A673 (cell line): ENCODE measurements at regions not wholly inside any gene's neighbourhood (a gene's known extent, or its start where the extent isn't known, plus 50 kb on each side); places are given as distances from the start of the nearest gene placed in this dataset.

Source experiments
- BruUV-seq: library from RNA; stranded (reverse); fragments of 400-500 nt; replicated peaks from 2 replicates; lab custom pipeline; 2021; lab: Mats Ljungman, UMichigan
- CTCF ChIA-PET: fragments of 300-600 bp; sonication (Branson Sonifier 250); formaldehyde crosslinking; loops from one replicate; lab custom pipeline; 2022; ENCODE audit warnings: antibody characterized with exemption; lab: Charles Lee
- POLR2A ChIA-PET: fragments of 300-600 bp; sonication (Branson Sonifier 250); formaldehyde crosslinking; loops from one replicate; lab custom pipeline; 2022; ENCODE audit warnings: antibody characterized with exemption; ENCODE audit not compliant: low non-redundant PET; lab: Charles Lee
- DNase-seq: peaks from one replicate; pipeline ENCODE4 v3.0.0-alpha.2; 2015; ENCODE audit warnings: low spot score
- H3K27ac ChIP-seq: fragments of 200-600 bp; sonication (generic); 2 replicates; pipeline ENCODE4 v1.5.1; 2016; ENCODE audit warnings: mixed run types, low read depth, mild to moderate bottlenecking, mixed read lengths, antibody characterized with exemption, low read length; ENCODE audit not compliant: poor library complexity, severe bottlenecking
- H3K27me3 ChIP-seq: fragments of 200-600 bp; sonication (generic); replicated peaks from 2 replicates; pipeline ENCODE4 v1.6.1; 2017; ENCODE audit warnings: mixed run types, low read depth, mild to moderate bottlenecking, mixed read lengths, antibody characterized with exemption, low read length; ENCODE audit not compliant: insufficient read depth, poor library complexity
- H3K36me3 ChIP-seq: fragments of 200-600 bp; sonication (generic); 2 replicates; pipeline ENCODE4 v1.6.1; 2016; ENCODE audit warnings: mixed run types, mild to moderate bottlenecking, mixed read lengths, antibody characterized with exemption, low read length; ENCODE audit not compliant: insufficient read depth, poor library complexity, severe bottlenecking
- H3K4me1 ChIP-seq: fragments of 200-600 bp; sonication (generic); 2 replicates; pipeline ENCODE4 v1.6.1; 2017; ENCODE audit warnings: mixed run types, mild to moderate bottlenecking, mixed read lengths, antibody characterized with exemption, low read length; ENCODE audit not compliant: insufficient read depth, poor library complexity, severe bottlenecking
- H3K4me3 ChIP-seq: fragments of 200-600 bp; sonication (generic); 2 replicates; pipeline ENCODE4 v1.5.1; 2016; ENCODE audit warnings: low read depth, mixed run types, mild to moderate bottlenecking, mixed read lengths, low read length; ENCODE audit not compliant: poor library complexity, severe bottlenecking
- H3K9me3 ChIP-seq: fragments of 200-600 bp; sonication (generic); 2 replicates; pipeline ENCODE4 v1.6.1; 2016; ENCODE audit warnings: mixed run types, low read depth, mild to moderate bottlenecking, mixed read lengths, antibody characterized with exemption, low read length; ENCODE audit not compliant: poor library complexity, severe bottlenecking
- EZH2 ChIP-seq: fragments of 200-600 bp; sonication (generic); IDR thresholded peaks from 2 replicates; pipeline ENCODE4 v1.6.1; 2017; ENCODE audit warnings: borderline replicate concordance, low read depth, mild to moderate bottlenecking, mixed read lengths, antibody characterized with exemption, low read length; ENCODE audit not compliant: poor library complexity, severe bottlenecking
- intact Hi-C: fragments of 100-400 bp; cut with micrococcal nuclease; formaldehyde crosslinking; loops from one replicate; pipeline ENCODE4 v1.10.0; 2022; ENCODE audit not compliant: unreplicated experiment
- TF ChIP-seq, protein P1 (sequence below): fragments of 300-800, 200-600 bp; sonication (generic); conservative IDR thresholded peaks from 2 replicates; pipeline ENCODE4 v1.5.1; 2017; ENCODE audit warnings: low read depth, mild to moderate bottlenecking, antibody characterized with exemption, low read length, moderate library complexity, mixed read lengths

DNA sequence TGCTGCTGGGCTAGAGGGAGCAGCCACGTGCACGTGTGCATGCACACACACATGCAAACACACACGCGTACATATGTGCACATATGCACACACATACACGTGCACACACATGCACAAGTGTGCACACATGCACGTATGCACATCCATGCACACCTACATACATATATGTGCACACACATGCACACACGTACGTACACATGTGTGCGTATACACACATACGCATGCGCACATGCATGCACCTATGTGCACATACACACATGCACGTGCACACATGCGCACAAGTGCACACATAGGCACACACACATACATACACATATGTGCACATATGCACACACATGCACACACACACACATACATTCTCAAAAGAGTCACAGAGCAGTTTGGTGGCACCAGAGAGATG lies 85.9 kb upstream of the SLC25A33 start:
- intact Hi-C loops = no loop called here

GRCh38 chr1:9453779-9454418 lies 85.4 kb upstream of the SLC25A33 start:
- POLR2A ChIA-PET = no interaction called here
- no peak for TF ChIP-seq EZH2
- TF ChIP-seq, protein P1, sequence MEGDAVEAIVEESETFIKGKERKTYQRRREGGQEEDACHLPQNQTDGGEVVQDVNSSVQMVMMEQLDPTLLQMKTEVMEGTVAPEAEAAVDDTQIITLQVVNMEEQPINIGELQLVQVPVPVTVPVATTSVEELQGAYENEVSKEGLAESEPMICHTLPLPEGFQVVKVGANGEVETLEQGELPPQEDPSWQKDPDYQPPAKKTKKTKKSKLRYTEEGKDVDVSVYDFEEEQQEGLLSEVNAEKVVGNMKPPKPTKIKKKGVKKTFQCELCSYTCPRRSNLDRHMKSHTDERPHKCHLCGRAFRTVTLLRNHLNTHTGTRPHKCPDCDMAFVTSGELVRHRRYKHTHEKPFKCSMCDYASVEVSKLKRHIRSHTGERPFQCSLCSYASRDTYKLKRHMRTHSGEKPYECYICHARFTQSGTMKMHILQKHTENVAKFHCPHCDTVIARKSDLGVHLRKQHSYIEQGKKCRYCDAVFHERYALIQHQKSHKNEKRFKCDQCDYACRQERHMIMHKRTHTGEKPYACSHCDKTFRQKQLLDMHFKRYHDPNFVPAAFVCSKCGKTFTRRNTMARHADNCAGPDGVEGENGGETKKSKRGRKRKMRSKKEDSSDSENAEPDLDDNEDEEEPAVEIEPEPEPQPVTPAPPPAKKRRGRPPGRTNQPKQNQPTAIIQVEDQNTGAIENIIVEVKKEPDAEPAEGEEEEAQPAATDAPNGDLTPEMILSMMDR = no peak

More for the DNA sequence above, 85.9 kb upstream of the SLC25A33 start:
- BruUV-seq = no TSS peak
- Histone ChIP-seq H3K4me1 (peaks cover 11% of the 10 kb centered on the region), H3K9me3 (no peaks in the 10 kb centered on the region), H3K27ac (no peak overlapping the region), H3K36me3 (no peaks in the 10 kb centered on the region), H3K4me3 (no peak overlapping the region), H3K27me3 (no peaks in the 10 kb centered on the region)
- ChIA-PET CTCF (no interaction called here), POLR2A (no interaction called here)
- no peak for DNase-seq
- TF ChIP-seq, protein P1 = no peak
- no peak for TF ChIP-seq EZH2

GRCh38 chr1:9454494-9455066 lies 84.7 kb upstream of the SLC25A33 start:
- DNase-seq = no peak
- Histone ChIP-seq H3K36me3 (no peaks in the 10 kb centered on the region), H3K27me3 (no peaks in the 10 kb centered on the region), H3K9me3 (no peaks in the 10 kb centered on the region), H3K27ac (no peak overlapping the region), H3K4me1 (no peaks in the 10 kb centered on the region), H3K4me3 (no peak overlapping the region)
- POLR2A ChIA-PET = no interaction called here
- intact Hi-C loops = loop anchor here (1.0 to 5.0 kb wide), 2 partner anchors 162 to 187 kb away; partner anchors contain the start of gene SPSB1
- BruUV-seq = no TSS peak
- CTCF ChIA-PET = interaction anchor here (1.9 to 2.7 kb wide), 2 partner anchors 165 to 187 kb away, joined by 12 to 13 read pairs; no protein-coding TSS in a partner anchor
- no peak for TF ChIP-seq EZH2
- TF ChIP-seq, protein P1 = no peak

More at GRCh38 chr1:9453779-9454418, 85.4 kb upstream of the SLC25A33 start:
- H3K4me3 ChIP-seq = no peak overlapping the region
- H3K36me3 ChIP-seq = no peaks in the 10 kb centered on the region
- intact Hi-C loops = no loop called here
- H3K4me1 ChIP-seq = peaks cover 6% of the 10 kb centered on the region
- CTCF ChIA-PET = interaction anchor here (2.7 kb wide), 1 partner anchor 164 kb away, joined by 12 read pairs; no protein-coding TSS in a partner anchor
- no peaks in the 10 kb centered on the region for H3K9me3 ChIP-seq
- DNase-seq = no peak
- no peak overlapping the region for H3K27ac ChIP-seq
- no TSS peak for BruUV-seq
- H3K27me3 ChIP-seq = no peaks in the 10 kb centered on the region
